ENCODE measurements at regions not wholly inside any gene's neighbourhood (a gene's known extent, or its start where the extent isn't known, plus 50 kb on each side); places are given as distances from the start of the nearest gene placed in this dataset.
"Not testable (repeated sequence)": the region's sequence is repeated elsewhere in the genome, so short reads cannot be mapped to it uniquely, and the experiment has no call there.

DNA sequence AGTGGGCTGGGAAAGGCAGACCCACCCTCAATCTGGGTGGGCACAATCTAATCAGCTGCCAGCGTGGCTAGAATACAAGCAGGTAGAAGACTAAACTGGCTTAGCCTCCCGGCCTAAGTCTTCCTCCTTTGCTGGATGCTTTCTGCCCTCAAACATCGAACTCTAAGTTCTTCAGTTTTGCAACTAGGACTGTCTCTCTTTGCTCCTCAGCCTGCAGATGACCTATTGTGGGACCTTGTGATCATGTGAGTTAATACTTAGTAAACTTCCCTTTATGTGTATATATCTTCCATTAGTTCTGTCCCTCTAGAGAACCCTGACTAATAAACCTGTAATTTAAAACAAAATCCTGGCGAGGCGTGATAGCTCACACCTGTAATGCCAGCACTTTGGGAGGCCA, 51.8 kb upstream of the SLC39A8 start:
- DNase-seq = not testable (repeated sequence)

DNA sequence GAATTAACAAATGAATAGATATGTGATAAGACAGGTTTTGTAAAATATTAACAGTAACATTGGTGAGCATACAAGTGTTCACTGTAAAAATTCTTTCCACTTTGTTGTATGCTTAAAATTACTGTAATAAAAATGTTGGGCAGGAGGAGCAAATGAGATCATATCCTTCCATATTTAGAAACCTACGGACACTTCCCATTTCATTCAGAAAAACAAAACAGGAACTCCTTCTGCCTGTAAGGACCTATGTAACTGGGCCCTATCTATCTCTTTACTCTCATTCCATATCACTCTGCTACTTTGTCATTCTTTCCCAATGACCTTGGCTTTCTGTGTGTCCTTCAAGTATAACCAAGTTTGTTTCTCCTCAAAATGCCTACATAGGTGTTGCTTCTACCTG, 53.7 kb upstream of the SLC39A8 start:
- peak; percentile 49 to 50 for DNase-seq

DNA sequence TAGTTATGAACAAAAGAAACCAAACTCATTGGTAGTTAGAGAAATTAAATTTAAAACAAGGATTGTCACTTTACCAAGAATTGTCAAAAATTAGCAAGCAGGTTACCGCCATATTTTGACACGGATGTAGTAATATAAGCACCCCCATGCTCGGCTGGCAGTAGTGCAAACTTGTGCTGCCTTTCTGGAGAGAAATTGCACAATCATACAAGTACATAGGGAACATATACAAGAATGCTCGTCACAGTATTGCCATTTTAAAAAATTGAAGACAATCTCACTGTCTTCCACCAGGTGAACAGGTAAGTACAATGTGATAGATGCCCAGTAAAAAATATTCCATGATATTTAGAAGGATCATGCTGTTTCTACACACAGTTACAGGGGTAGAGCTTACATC, 55.6 kb upstream of the SLC39A8 start:
- DNase-seq = no peak

DNA sequence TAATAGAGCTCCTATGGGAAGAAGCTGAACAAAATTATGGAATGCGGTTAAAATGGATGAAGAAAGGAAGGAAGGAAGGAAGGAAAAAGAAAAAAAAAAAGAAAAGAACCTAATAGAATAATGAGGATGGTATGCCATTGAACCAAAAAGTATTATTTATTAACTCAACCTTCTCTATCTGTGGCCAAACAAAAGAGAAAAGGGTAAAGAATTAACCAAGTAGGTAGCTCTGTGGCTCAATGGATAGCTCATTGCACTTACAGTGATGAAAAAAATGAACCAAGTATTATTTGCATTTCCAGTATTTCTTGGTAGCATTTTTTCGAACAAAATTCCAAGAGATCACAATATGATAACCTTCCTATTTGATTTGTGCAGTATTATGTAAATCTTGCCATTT, 56.9 kb upstream of the SLC39A8 start:
- no peak for DNase-seq

DNA sequence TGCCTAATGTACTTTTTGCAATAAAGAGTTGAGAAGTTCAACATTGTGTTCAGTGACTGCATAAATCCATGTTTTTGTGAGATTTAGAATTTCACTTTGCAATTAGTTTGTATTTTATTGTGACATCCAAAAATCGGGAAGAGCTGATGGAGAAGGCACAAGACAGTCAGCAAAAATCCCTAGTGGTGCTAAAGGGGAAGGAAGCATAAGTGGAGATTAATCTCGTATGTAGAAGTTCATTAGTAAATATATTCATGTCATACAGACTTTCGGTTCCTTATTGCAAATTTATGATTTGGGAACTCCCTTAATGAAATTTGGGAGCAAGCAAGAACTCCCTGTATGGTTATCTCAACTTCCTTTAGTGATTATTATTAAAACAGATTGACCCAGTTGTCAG, 57.8 kb upstream of the SLC39A8 start:
- DNase-seq = no peak

DNA sequence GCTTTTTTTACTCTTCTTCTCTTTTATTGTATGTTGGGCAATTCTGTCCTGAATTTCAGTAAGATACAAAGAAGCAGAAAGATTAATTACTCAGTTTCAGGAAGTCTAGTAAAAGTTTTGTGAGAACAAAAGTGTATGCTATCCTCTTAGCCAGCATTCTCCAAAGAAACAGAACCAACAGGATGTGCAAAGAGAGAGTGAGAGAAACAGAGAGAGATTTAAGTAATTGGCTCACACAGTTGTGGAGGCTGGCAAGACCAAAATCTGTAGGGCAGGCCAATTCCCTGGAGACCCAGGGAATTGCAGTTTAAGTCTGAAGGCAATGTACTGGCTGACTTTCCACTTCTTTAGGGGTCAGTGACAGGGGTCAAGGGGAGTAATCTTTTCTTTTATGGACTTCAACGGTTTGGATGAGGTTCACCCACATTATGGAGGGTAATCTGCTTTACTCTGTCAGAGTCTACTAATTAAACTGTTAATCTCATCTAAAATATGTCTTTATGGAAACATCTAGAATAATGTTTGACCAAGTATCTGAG, 59.2 kb upstream of the SLC39A8 start:
- peak; percentile 20 to 29 for DNase-seq

GRCh38 chr4:102405821-102406401, 60.6 kb upstream of the SLC39A8 start:
- no peak for DNase-seq

- DNase-seq = not testable (repeated sequence)
These were observed 65.6 kb upstream of the SLC39A8 start for GRCh38 chr4:102410884-102411283.

DNA sequence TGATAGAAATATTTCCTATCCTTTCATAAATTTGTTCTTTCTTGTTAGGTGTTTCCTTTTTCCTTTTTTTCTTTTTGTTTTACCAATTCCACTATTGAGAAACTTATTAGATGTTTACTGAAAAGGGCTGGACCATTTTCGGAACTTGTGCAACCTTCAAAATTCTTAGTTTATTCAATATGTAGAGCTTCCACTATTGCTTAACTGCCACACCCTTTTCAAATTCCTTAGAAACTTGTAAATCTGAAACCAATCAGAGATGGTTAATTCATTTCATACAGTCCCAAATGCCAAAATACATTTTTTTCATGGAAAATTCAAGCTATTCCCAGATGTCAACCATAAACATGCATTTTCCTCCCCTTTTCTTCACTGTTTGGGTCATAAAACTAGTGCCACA, 66.1 kb upstream of the SLC39A8 start:
- DNase-seq = no peak

DNA sequence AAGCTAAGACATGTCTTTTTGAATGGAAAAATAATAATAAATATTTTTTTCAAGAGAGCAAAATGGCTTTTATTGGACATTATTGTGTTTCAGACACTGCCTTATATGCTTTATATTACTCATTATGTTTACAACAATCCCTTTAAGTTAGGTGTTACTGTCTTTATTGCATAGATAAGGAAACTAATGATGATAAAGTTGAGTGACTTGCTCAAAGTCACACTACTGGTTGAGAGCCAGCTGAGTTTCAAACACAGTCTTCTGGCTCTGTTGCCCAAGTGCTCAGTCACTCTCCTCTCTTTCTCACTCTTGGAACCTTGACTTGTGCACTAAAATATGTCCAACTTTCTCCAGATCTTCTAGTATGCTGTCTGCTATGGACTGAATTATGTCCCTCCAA, 71.5 kb upstream of the SLC39A8 start:
- no peak for DNase-seq

GRCh38 chr4:102420563-102421398, 75.5 kb upstream of the SLC39A8 start:
- peak; percentile 34 to 57 for DNase-seq

DNA sequence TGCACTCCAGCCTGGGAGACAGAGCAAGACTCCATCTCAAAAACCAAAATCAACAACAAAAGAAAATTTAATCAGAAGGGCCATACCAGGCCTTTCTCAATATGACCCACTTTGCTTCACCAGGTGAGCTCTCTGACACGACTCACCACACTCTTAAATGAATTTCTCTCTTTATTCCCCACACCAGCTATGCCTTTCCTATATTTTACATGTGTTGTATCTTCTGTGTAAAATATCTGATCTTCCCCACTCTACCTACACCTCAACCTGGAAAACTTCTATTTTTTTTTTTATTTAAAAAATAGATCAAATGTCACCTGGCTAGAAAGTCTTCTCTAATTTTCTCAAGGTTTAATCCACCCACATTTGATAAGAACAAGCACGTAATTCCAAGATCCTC, 77.6 kb upstream of the SLC39A8 start:
- DNase-seq = no peak

DNA sequence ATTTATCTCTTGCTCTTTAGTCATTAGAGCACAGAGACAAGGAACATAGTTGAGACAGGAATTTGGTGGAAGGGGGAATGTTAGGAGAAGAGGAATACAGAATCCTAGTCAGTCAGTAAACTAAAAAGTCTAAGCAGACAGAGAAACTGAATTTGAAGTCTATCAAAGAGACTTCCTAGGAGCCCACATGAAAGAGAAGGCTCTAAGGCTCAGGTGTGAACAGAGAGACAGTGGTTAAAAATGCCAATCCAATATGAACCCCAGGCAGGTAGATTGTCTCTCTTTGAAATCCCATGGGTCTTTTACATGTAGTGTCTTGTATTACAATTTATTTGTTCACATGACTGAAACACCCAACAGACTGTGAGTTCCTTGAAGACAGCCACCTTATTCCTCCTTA, 77.8 kb upstream of the NFKB1 start:
- no peak for DNase-seq

DNA sequence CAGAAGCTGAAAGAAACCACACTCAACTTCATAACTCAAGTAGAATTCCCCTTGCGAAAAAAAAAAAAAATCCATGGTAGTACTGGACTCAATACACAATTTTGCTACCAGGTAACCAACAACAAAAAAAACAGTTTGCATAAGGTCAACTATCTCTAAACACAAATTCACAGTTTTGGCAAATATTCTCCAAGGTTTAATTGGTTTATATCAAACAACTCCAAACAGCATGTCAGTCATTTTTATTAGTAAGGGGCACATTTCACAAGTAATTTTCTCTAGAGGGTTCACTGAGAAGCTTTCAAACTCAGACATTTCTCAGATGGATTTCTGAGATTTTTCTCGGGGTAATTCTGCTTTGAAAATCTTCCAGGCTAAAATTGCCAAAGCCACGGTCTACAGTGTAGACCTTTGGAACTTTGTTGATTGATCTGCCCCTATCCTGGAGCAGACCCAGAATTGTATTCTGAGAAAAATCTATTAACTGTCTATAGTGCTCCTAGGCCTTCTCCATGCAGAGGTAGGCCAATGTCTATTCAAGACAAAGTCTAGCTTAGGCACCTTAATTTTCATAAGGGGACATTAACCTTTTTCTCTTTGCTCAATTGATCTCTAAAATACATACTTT, 73.7 kb upstream of the NFKB1 start:
- no peak for DNase-seq

- no peak for DNase-seq
These were observed 73.0 kb upstream of the NFKB1 start for GRCh38 chr4:102428122-102428521.

DNA sequence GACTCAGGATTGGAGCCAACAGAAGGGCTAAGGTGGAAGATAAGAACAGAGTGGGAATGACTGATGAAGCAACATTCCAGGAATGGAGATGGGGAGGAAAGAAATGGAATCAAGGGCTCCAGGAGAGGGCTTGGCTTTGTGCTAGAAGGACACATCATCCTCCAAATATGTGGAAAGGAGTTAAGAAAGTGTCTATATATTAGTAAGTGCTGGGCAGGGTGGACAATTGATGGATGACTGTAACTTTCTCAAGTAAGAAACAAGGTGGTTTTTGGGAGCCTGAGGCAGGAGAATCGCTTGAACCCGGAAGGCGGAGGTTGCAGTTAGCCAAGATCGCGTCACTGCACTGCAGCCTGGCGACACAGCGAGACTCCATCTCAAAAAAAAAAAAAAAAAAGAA, 71.6 kb upstream of the NFKB1 start:
- peak in 1 of 2 experiments; percentile 18 for DNase-seq

GRCh38 chr4:102430461-102430910, 70.7 kb upstream of the NFKB1 start:
- peak in 1 of 2 experiments; percentile 11 for DNase-seq

DNA sequence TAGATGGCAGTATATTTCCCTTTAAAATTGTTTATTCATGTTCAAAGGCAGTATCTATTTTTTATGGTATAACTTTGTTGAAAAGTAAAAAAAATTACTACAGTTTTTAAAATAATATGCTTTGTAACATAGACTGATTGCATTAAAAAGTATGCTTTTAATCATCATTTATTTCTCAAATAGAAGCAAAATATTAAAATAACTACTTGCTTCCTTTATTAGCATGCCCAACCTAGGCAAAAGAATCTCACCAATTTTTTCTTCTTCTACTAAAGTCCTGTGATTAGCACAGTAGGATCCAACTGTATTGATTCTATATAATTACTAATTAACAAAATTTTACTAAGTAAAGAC, 69.6 kb upstream of the NFKB1 start:
- no peak for DNase-seq

DNA sequence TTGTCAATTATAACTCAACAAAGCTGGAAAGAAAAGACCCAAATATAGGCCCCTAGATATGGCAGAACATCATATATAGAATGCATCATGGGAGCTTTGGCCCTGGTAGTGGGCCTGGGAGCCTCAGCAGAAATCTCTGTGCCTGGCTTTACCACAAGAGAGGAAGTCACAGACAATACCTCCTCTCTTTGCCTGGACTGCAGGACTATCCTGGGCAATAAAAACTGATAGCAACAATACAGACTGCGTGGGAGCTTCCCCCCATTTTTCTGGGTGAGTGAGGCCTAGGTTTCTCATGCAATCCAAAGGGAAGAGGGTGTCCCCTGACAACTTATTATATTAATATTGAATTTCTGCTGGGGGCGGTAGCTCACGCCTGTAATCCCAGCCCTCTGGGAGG, 64.0 kb upstream of the NFKB1 start:
- DNase-seq = no peak

GRCh38 chr4:102438396-102439235, 62.5 kb upstream of the NFKB1 start:
- no peak for DNase-seq

GRCh38 chr4:102439236-102439614, 61.9 kb upstream of the NFKB1 start:
- no peak for DNase-seq

- DNase-seq = no peak
These were observed 61.3 kb upstream of the NFKB1 start for GRCh38 chr4:102439812-102440211.

GRCh38 chr4:102440498-102440897, 60.7 kb upstream of the NFKB1 start:
- DNase-seq = no peak
